SJSA1 (cell line): ENCODE measurements at regions not wholly inside any gene's neighbourhood (a gene's known extent, or its start where the extent isn't known, plus 50 kb on each side); places are given as distances from the start of the nearest gene placed in this dataset.
"Not testable (repeated sequence)": the region's sequence is repeated elsewhere in the genome, so short reads cannot be mapped to it uniquely, and the experiment has no call there.

Source experiments
- DNase-seq, 2 experiments: peaks; one replicate each; pipeline ENCODE4 v3.0.0-alpha.2; 2015 to 2020; ENCODE audit warnings: low spot score in 2 of 2, low read depth in 1 of 2
- H3K27ac ChIP-seq: fragments of 250-450 bp; sonication (Bioruptor Pico); 2 replicates; pipeline ENCODE4 v1.5.1; 2020; ENCODE audit warnings: mild to moderate bottlenecking, moderate library complexity
- H3K27me3 ChIP-seq: fragments of 250-450 bp; sonication (Bioruptor Pico); replicated peaks from 2 replicates; pipeline ENCODE4 v1.5.1; 2020; ENCODE audit warnings: mild to moderate bottlenecking, moderate library complexity
- H3K36me3 ChIP-seq: fragments of 250-450 bp; sonication (Bioruptor Pico); 2 replicates; pipeline ENCODE4 v1.5.1; 2020; ENCODE audit warnings: mild to moderate bottlenecking
- H3K4me1 ChIP-seq: fragments of 250-450 bp; sonication (Bioruptor Pico); replicated peaks from 2 replicates; pipeline ENCODE4 v1.6.1; 2021; ENCODE audit warnings: mild to moderate bottlenecking
- H3K4me3 ChIP-seq: fragments of 250-450 bp; sonication (Bioruptor Pico); 2 replicates; pipeline ENCODE4 v1.5.1; 2020; ENCODE audit warnings: mild to moderate bottlenecking
- H3K9me3 ChIP-seq: fragments of 250-450 bp; sonication (Bioruptor Pico); replicated peaks from 2 replicates; pipeline ENCODE4 v1.5.1; 2020; ENCODE audit warnings: mild to moderate bottlenecking

GRCh38 chr14:105592646-105593045 lies 66.3 kb downstream of the TMEM121 start:
- DNase-seq, H3K9me3 ChIP-seq, H3K27me3 ChIP-seq, H3K27ac ChIP-seq, H3K4me3 ChIP-seq, H3K4me1 ChIP-seq, H3K36me3 ChIP-seq: not testable (repeated sequence)

GRCh38 chr14:105595346-105595745 lies 69.0 kb downstream of the TMEM121 start:
- H3K27me3 ChIP-seq, H3K4me1 ChIP-seq, H3K4me3 ChIP-seq, H3K9me3 ChIP-seq, H3K36me3 ChIP-seq, DNase-seq, H3K27ac ChIP-seq: not testable (repeated sequence)

GRCh38 chr14:105596374-105596773 lies 70.0 kb downstream of the TMEM121 start:
- H3K27ac ChIP-seq, H3K27me3 ChIP-seq, DNase-seq, H3K4me1 ChIP-seq, H3K9me3 ChIP-seq, H3K4me3 ChIP-seq, H3K36me3 ChIP-seq: not testable (repeated sequence)

- DNase-seq, H3K9me3 ChIP-seq, H3K4me1 ChIP-seq, H3K4me3 ChIP-seq, H3K36me3 ChIP-seq, H3K27me3 ChIP-seq, H3K27ac ChIP-seq: not testable (repeated sequence)
Observed at GRCh38 chr14:105598040-105598763, 71.8 kb downstream of the TMEM121 start.

- not testable (repeated sequence) for H3K27me3 ChIP-seq, H3K27ac ChIP-seq, H3K4me1 ChIP-seq, DNase-seq, H3K4me3 ChIP-seq, H3K9me3 ChIP-seq, H3K36me3 ChIP-seq
Observed at GRCh38 chr14:105598925-105599586, 72.7 kb downstream of the TMEM121 start.

GRCh38 chr14:105600195-105600938 lies 74.0 kb downstream of the TMEM121 start:
- H3K4me3 ChIP-seq, DNase-seq, H3K27ac ChIP-seq: not testable (repeated sequence)

GRCh38 chr14:105600939-105601359 lies 74.6 kb downstream of the TMEM121 start:
- no peaks in the 10 kb centered on the region for H3K4me1 ChIP-seq
- H3K9me3 ChIP-seq, result no peaks in the 10 kb centered on the region
- H3K27ac ChIP-seq, result no peak overlapping the region
- H3K27me3 ChIP-seq, result no peaks in the 10 kb centered on the region
- H3K36me3 ChIP-seq, result no peaks in the 10 kb centered on the region
- H3K4me3 ChIP-seq, result no peak overlapping the region
- no peak for DNase-seq

More at GRCh38 chr14:105600195-105600938, 74.0 kb downstream of the TMEM121 start:
- H3K4me1 ChIP-seq, H3K27me3 ChIP-seq, H3K36me3 ChIP-seq, H3K9me3 ChIP-seq: not testable (repeated sequence)

GRCh38 chr14:105601360-105602242 lies 75.2 kb downstream of the TMEM121 start:
- Histone ChIP-seq H3K4me1 (no peaks in the 10 kb centered on the region), H3K9me3 (no peaks in the 10 kb centered on the region), H3K27me3 (no peaks in the 10 kb centered on the region), H3K27ac (no peak overlapping the region), H3K36me3 (no peaks in the 10 kb centered on the region), H3K4me3 (no peak overlapping the region)
- no peak for DNase-seq

- Histone ChIP-seq H3K4me3 (no peak overlapping the region), H3K27me3 (no peaks in the 10 kb centered on the region), H3K27ac (no peak overlapping the region), H3K9me3 (no peaks in the 10 kb centered on the region), H3K4me1 (no peaks in the 10 kb centered on the region), H3K36me3 (no peaks in the 10 kb centered on the region)
- no peak for DNase-seq
Observed at GRCh38 chr14:105602243-105602750, 75.9 kb downstream of the TMEM121 start.

GRCh38 chr14:105602799-105603793 lies 76.7 kb downstream of the TMEM121 start:
- no peaks in the 10 kb centered on the region for H3K27me3 ChIP-seq
- no peak overlapping the region for H3K27ac ChIP-seq
- no peak overlapping the region for H3K4me3 ChIP-seq
- no peaks in the 10 kb centered on the region for H3K36me3 ChIP-seq
- DNase-seq, result no peak
- H3K9me3 ChIP-seq, result no peaks in the 10 kb centered on the region
- no peaks in the 10 kb centered on the region for H3K4me1 ChIP-seq

GRCh38 chr14:105604531-105605463 lies 78.4 kb downstream of the TMEM121 start:
- DNase-seq, result peak in 1 of 2 experiments; percentile 40
- H3K4me3 ChIP-seq, H3K27ac ChIP-seq, H3K36me3 ChIP-seq, H3K4me1 ChIP-seq, H3K27me3 ChIP-seq, H3K9me3 ChIP-seq: not testable (repeated sequence)
